Upper lobe of left lung (tissue), 6 donors: ENCODE measurements at regions not wholly inside any gene's neighbourhood (a gene's known extent, or its start where the extent isn't known, plus 50 kb on each side); places are given as distances from the start of the nearest gene placed in this dataset.
"Not testable (repeated sequence)": the region's sequence is repeated elsewhere in the genome, so short reads cannot be mapped to it uniquely, and the experiment has no call there.

ENCODE experiments used
- ATAC-seq, 2 donors: fragments of 200-7000 bp; cut with Tn5 transposase; one replicate each; pipeline ENCODE4 v1.9.1; 2022; ENCODE audit warnings: mild to moderate bottlenecking in 2 of 2, moderate library complexity in 2 of 2; ENCODE audit not compliant: low FRiP score in 2 of 2
- DNase-seq, 2 donors: peaks; one replicate each; pipeline ENCODE4 v3.0.0-alpha.2; 2019 to 2020
- H3K27ac ChIP-seq, 4 donors: fragments of 200-600 bp; sonication (generic); one replicate each; pipeline ENCODE4 v1.5.1; 2016 to 2019
- H3K27me3 ChIP-seq, 4 donors: fragments of 200-600 bp; sonication (generic); one replicate each; pipeline ENCODE4 v1.5.1; 2017 to 2019
- H3K36me3 ChIP-seq, 4 donors: fragments of 200-600 bp; sonication (generic); one replicate each; pipeline ENCODE4 v1.5.1; 2016 to 2019
- H3K4me1 ChIP-seq, 4 donors: fragments of 200-600 bp; sonication (generic); one replicate each; pipeline ENCODE4 v1.5.1; 2018 to 2019
- H3K4me3 ChIP-seq, 4 donors: fragments of 200-600 bp; sonication (generic); one replicate each; pipeline ENCODE4 v1.5.1; 2017 to 2019; ENCODE audit warnings: mild to moderate bottlenecking in 2 of 4, moderate library complexity in 1 of 4
- H3K9me3 ChIP-seq, 4 donors: fragments of 200-600 bp; sonication (generic); one replicate each; pipeline ENCODE4 v1.5.1; 2018 to 2019
- EP300 ChIP-seq, 4 donors: sonication (generic); formaldehyde crosslinking; IDR thresholded peaks; one replicate each; pipeline ENCODE4 v1.5.1; 2017; ENCODE audit warnings: antibody characterized with exemption in 4 of 4, control low read depth in 2 of 4
- POLR2A ChIP-seq, 4 donors: fragments of 450-650 bp; IDR thresholded peaks; one replicate each; pipeline ENCODE4 v1.5.1; 2016 to 2017; ENCODE audit warnings: antibody characterized with exemption in 4 of 4, mild to moderate bottlenecking in 2 of 4
- POLR2AphosphoS5 ChIP-seq, 2 donors: sonication (generic); formaldehyde crosslinking; IDR thresholded peaks; one replicate each; pipeline ENCODE4 v1.5.1; 2017; ENCODE audit warnings: antibody characterized with exemption in 2 of 2
- whole genome bisulfite sequencing, 2 donors: methylation state at CpG; one replicate each; pipeline ENCODE4 v1.1.5; 2017 to 2018; 5-methylcytosine and 5-hydroxymethylcytosine counted together
- TF ChIP-seq, protein P1 (sequence below), 6 experiments: fragments of 450-650 bp in 4 of 6; fragments of 200-600 bp in 2 of 6; sonication (generic) in 2 of 6; IDR thresholded peaks; one replicate each; pipeline ENCODE4 v1.5.1; 2016 to 2019; ENCODE audit warnings: antibody characterized with exemption in 6 of 6
- donor health status: DM: no; HTN: no; CAD: no; lungs with moderate emphysema.
- donor health status: DM: no; HTN: yes; CAD: no; lungs with severe emphysema.

DNA sequence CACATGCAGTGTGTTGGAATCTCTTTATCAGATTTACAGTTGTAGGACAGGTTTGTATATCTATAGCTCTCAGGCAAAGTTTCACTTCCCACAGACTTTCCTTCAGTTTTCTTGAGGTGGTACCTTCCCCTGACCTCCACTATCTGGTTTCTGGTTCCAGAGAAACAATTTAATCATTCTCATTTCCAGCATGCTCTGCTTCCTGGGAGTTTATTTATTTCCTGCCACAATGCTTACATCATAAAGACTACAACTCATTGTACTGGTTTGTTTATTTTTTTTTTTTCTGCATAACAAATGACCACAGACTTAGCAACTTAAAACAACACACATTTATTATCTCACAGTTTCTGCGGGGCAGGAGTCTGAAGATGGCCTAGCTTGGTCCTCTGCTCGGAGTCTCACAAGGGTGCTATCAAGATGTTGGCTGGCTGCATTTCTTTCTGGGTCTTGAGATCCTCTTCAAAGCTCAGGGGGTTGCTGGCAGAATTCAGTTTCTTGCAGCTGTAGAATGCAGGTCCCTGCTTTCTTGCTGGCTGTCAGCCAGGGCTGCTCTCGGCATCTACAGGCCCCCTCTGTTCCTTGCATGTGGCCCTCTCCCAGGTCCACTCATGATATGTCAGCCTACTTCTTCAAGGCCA is 247.7 kb downstream of the ENC1 start:
- no peak for DNase-seq
- WGBS, 2 donors, result 58 to 67% methylated on average over 3 of the region's 3 CpGs
- H3K4me3 ChIP-seq, result no peak overlapping the region
- no peaks in the 10 kb centered on the region for H3K9me3 ChIP-seq
- no peaks in the 10 kb centered on the region for H3K27me3 ChIP-seq
- TF ChIP-seq, protein P1, sequence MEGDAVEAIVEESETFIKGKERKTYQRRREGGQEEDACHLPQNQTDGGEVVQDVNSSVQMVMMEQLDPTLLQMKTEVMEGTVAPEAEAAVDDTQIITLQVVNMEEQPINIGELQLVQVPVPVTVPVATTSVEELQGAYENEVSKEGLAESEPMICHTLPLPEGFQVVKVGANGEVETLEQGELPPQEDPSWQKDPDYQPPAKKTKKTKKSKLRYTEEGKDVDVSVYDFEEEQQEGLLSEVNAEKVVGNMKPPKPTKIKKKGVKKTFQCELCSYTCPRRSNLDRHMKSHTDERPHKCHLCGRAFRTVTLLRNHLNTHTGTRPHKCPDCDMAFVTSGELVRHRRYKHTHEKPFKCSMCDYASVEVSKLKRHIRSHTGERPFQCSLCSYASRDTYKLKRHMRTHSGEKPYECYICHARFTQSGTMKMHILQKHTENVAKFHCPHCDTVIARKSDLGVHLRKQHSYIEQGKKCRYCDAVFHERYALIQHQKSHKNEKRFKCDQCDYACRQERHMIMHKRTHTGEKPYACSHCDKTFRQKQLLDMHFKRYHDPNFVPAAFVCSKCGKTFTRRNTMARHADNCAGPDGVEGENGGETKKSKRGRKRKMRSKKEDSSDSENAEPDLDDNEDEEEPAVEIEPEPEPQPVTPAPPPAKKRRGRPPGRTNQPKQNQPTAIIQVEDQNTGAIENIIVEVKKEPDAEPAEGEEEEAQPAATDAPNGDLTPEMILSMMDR (IDR thresholded peaks at IDR 0.05), result no peak
- TF ChIP-seq POLR2A (IDR thresholded peaks at IDR 0.05) (no peak), POLR2AphosphoS5 (IDR thresholded peaks at IDR 0.05) (no peak), EP300 (IDR thresholded peaks at IDR 0.05) (no peak)
- no peak for ATAC-seq
- peaks cover 0 to 4% (median 2%) of the 10 kb centered on the region in 4 donors for H3K4me1 ChIP-seq
- no peak overlapping the region for H3K27ac ChIP-seq
- no peaks in the 10 kb centered on the region for H3K36me3 ChIP-seq

DNA sequence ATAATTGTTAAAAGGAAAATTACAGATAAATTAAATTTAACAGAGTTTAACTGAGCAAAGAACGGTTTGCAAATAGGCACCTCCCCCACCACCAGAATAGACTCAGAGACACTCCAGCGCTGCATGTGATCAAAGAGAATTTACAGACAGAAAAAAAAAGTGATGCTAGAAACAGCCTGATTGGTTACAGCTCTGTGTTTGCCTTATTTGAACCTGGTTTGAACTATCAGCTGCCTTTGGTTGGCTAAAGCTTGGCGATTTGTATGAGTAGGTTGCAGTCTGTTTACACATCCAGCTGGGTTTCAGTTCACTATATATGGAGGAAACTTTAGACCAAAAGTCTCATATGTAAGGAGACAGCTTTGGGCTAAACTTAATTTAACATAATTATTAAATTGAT is 249.1 kb downstream of the ENC1 start:
- H3K36me3 ChIP-seq, result no peaks in the 10 kb centered on the region
- no peak overlapping the region for H3K27ac ChIP-seq
- TF ChIP-seq POLR2A (IDR thresholded peaks at IDR 0.05) (no peak), POLR2AphosphoS5 (IDR thresholded peaks at IDR 0.05) (no peak), EP300 (IDR thresholded peaks at IDR 0.05) (no peak)
- TF ChIP-seq, protein P1 (IDR thresholded peaks at IDR 0.05), result no peak
- H3K4me3 ChIP-seq, result no peak overlapping the region
- WGBS, 2 donors, result 85 to 87% methylated on average over 3 of the region's 3 CpGs
- no peaks in the 10 kb centered on the region for H3K9me3 ChIP-seq
- ATAC-seq (no peak), DNase-seq (no peak)
- H3K27me3 ChIP-seq, result no peaks in the 10 kb centered on the region
- peaks cover 0 to 4% (median 2%) of the 10 kb centered on the region in 4 donors for H3K4me1 ChIP-seq

DNA sequence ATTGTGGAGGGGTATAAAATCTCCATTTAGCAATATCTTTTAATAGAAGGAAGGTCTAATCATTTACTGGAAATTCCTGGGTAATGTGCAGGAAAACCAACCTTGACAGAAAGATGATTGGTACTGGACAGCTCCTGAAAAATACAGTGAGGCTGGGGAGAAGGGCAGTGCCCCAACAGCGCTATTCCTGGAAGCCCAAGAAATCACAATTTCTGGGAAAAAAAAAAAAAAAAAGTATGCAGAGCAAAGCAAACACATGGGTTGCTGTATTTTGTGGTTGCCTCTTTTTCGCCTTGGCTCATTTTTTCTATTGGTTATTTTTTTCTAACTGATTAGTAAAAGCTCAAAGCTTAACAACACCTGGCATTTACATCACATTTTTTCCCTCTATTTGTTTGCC is 249.7 kb downstream of the ENC1 start:
- Histone ChIP-seq H3K4me3 (no peak overlapping the region), H3K27me3 (no peaks in the 10 kb centered on the region), H3K4me1 (peaks cover 0 to 4% (median 2%) of the 10 kb centered on the region in 4 donors), H3K36me3 (no peaks in the 10 kb centered on the region), H3K27ac (no peak overlapping the region), H3K9me3 (no peaks in the 10 kb centered on the region)
- ATAC-seq (no peak), DNase-seq (no peak)
- TF ChIP-seq, protein P1 (IDR thresholded peaks at IDR 0.05), result no peak
- TF ChIP-seq POLR2A (IDR thresholded peaks at IDR 0.05), result no peak
- 73 to 89% methylated on average over 2 of the region's 2 CpGs for WGBS, 2 donors

DNA sequence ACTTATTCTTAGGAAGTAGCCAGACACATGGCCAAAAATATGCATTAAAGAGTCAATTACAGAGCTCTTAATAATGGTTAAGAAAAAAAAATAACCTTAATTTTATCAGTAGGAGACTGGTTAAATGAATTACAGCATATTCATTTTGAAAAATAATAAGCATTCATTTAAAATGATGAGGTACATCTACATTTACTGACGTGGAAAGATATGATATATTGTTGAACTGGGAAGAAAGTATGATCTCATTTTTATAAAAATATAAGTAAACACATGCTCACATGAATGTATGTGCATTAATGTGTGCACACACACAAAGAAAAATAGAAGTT is 250.3 kb downstream of the ENC1 start:
- no peaks in the 10 kb centered on the region for H3K9me3 ChIP-seq
- no peaks in the 10 kb centered on the region for H3K36me3 ChIP-seq
- peaks cover 0 to 4% (median 2%) of the 10 kb centered on the region in 4 donors for H3K4me1 ChIP-seq
- ATAC-seq (no peak), DNase-seq (no peak)
- no peak overlapping the region for H3K27ac ChIP-seq
- no peaks in the 10 kb centered on the region for H3K27me3 ChIP-seq
- H3K4me3 ChIP-seq, result no peak overlapping the region
- TF ChIP-seq EP300 (IDR thresholded peaks at IDR 0.05), result no peak
- TF ChIP-seq, protein P1 (IDR thresholded peaks at IDR 0.05), result no peak
- WGBS, 2 donors, result 83 to 94% methylated on average over 1 of the region's 1 CpG

DNA sequence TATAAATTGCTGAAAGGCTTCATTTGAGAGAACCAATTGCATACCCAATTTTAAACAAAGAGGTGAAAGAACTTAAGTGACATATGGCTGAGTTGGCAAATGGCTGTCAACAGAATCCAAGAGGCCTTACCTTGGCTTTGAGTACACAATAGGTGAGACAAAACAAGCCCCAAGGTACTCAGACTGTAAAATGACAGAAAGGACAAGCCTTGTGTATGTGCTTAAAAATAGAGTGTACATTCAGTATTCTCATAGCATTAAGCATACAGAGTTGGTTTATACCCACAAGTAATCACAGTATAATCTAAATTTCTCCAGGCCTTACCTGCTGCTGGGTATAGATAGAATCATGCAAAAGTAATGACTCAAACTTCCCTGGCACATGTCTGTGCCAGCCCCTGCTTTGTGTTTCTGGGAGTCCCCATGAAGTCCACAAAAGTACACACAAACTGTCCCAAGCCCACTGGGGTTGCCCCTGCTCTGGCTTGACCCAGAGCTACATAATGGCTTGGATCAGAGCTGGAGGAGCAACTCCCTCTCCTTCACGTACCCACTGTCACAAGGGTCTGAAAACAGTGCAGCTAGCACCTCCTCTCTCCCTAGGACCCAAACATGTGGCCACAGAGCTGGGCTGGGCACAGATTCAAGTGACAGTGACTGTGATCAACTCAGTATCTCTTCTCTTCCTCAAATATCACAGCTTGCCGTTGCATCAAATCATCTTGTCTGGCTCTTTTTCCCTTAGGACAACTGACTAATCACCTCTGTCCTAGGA is 250.8 kb downstream of the ENC1 start:
- TF ChIP-seq EP300 (IDR thresholded peaks at IDR 0.05), result no peak
- TF ChIP-seq POLR2A (IDR thresholded peaks at IDR 0.05), result no peak
- TF ChIP-seq, protein P1 (IDR thresholded peaks at IDR 0.05), result no peak
- TF ChIP-seq POLR2AphosphoS5 (IDR thresholded peaks at IDR 0.05), result no peak
- Histone ChIP-seq H3K4me3 (no peak overlapping the region), H3K27ac (no peak overlapping the region), H3K4me1 (peaks cover 0 to 8% (median 4%) of the 10 kb centered on the region in 4 donors), H3K36me3 (no peaks in the 10 kb centered on the region), H3K9me3 (no peaks in the 10 kb centered on the region), H3K27me3 (no peaks in the 10 kb centered on the region)
- DNase-seq (no peak), ATAC-seq (no peak)
- 80 to 82% methylated on average over 2 of the region's 2 CpGs for WGBS, 2 donors

DNA sequence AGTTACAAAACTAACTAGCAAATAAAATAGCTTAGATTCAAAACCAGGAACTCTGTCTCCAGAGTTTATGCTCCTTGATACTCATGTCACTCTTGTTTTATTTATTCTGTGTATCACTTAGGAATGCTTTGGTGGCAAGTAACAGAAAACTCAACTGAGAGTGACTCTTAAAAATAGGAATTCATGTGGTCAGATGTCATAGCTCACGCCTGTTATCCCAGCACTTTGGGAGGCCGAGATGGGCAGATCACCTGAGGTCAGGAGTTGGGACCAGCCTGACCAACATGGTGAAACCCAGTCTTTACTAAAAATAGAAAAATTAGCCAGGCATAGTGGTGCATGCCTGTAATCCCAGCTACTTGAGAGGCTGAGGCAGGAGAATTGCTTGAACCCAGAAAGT is 252.1 kb downstream of the ENC1 start:
- not testable (repeated sequence) for H3K9me3 ChIP-seq, H3K27ac ChIP-seq, ATAC-seq, H3K4me3 ChIP-seq, DNase-seq, H3K27me3 ChIP-seq, H3K36me3 ChIP-seq
- H3K4me1 ChIP-seq, result peaks cover 6 to 14% (median 11%) of the 10 kb centered on the region in 4 donors
- 68 to 75% methylated on average over 2 of the region's 2 CpGs for WGBS, 2 donors
